ENCODE measurements at regions not wholly inside any gene's neighbourhood (a gene's known extent, or its start where the extent isn't known, plus 50 kb on each side); places are given as distances from the start of the nearest gene placed in this dataset.

DNA sequence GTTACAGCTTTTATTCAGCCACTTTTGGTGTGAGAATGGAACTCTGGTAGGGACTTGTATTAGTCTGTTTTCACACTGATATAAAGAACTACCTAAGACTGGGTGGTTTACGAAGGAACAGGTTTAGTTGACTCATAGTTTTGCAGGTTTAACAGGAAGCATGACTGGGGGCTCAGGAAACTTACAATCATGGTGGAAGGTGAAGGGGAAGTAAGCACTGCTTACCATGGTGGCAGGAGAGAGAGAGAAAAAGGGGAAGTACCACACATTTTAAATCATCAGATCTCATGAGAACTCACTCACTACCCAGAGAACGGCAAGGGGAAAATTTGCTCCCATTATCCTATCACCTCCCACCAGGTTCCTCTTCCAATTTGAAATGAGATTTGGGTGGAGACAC, 942.2 kb downstream of the PCDH17 start:
- DNase-seq (ENCODE audit: low spot score) (no peak), ATAC-seq (no peak), FAIRE-seq (no peak)
- Histone ChIP-seq H2AFZ (ENCODE audit: low read length) (no peak overlapping the region), H3K27ac (ENCODE audit: extremely low read length, insufficient read depth, low read length) (no peak overlapping the region), H3K9ac (ENCODE audit: insufficient read depth, low read depth, low read length) (no peak overlapping the region), H3K36me3 (replicated peaks in 1 of 2; ENCODE audit: control insufficient read depth in 1 of 2, insufficient read depth in 2 of 2, low read length in 2 of 2) (no peaks in the 10 kb centered on the region), H3K4me3 (replicated peaks in 1 of 3; ENCODE audit: insufficient read depth in 1 of 3, low read depth in 2 of 3, low read length in 3 of 3) (no peak overlapping the region), H3K4me2 (ENCODE audit: low read depth, low read length) (no peak overlapping the region), H3K79me2 (ENCODE audit: insufficient read depth, low read length) (no peaks in the 10 kb centered on the region), H3K9me3 (ENCODE audit: low read length) (peaks cover 86% of the 10 kb centered on the region), H4K20me1 (ENCODE audit: insufficient read depth, low read length) (no peaks in the 10 kb centered on the region), H3K4me1 (ENCODE audit: insufficient read depth, low read length) (no peaks in the 10 kb centered on the region), H3K27me3 (ENCODE audit: control insufficient read depth in 1 of 2, insufficient read depth in 2 of 2, low read length in 2 of 2) (no peaks in the 10 kb centered on the region)
- intact Hi-C loops (cut with micrococcal nuclease; ENCODE audit: unreplicated experiment) (no loop called here), in situ Hi-C loops (cut with HindIII; ENCODE audit: extremely low pct_ligation_motif_present, low pct_unique_long_range_greater_than_20kb) (no loop called here)
- 21% methylated on average over 2 of the region's 2 CpGs for WGBS (ENCODE audit: low lambda C conversion rate)
- BruUV-seq (replicated peaks) = no TSS peak
- ChIA-PET POLR2A (no interaction called here), CTCF (ENCODE audit: low intra/inter-chr PET ratio, low total read pairs) (no interaction called here)
- no peak for TF ChIP-seq ZNF562 (CRISPR knock-in tag; IDR thresholded peaks at IDR 0.05; ENCODE audit: borderline replicate concordance)
- TF ChIP-seq, protein P1, sequence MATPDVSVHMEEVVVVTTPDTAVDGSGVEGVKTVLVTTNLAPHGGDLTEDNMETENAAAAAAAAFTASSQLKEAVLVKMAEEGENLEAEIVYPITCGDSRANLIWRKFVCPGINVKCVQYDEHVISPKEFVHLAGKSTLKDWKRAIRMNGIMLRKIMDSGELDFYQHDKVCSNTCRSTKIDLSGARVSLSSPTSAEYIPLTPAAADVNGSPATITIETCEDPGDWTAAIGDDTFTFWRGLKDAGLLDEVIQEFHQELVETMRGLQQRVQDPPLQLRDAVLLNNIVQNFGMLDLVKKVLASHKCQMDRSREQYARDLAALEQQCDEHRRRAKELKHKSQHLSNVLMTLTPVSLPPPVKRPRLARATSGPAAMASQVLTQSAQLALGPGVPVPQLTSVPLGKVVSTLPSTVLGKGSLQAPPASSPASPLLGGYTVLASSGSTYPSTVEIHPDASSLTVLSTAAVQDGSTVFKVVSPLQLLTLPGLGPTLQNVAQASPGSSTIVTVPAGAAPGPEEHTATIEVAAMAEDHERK (CRISPR knock-in tag; IDR thresholded peaks at IDR 0.05; ENCODE audit: low read depth) = no peak
- TF ChIP-seq, protein P2, sequence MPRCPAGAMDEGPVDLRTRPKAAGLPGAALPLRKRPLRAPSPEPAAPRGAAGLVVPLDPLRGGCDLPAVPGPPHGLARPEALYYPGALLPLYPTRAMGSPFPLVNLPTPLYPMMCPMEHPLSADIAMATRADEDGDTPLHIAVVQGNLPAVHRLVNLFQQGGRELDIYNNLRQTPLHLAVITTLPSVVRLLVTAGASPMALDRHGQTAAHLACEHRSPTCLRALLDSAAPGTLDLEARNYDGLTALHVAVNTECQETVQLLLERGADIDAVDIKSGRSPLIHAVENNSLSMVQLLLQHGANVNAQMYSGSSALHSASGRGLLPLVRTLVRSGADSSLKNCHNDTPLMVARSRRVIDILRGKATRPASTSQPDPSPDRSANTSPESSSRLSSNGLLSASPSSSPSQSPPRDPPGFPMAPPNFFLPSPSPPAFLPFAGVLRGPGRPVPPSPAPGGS (CRISPR knock-in tag; IDR thresholded peaks at IDR 0.05) = no peak
- TF ChIP-seq ZNF430 (CRISPR knock-in tag; IDR thresholded peaks at IDR 0.05) = no peak
- TF ChIP-seq ZBTB20 (CRISPR knock-in tag; IDR thresholded peaks at IDR 0.05; ENCODE audit: borderline replicate concordance, low read depth) = no peak
- TF ChIP-seq KDM5B (CRISPR knock-in tag; IDR thresholded peaks at IDR 0.05; ENCODE audit: borderline replicate concordance) = no peak
- TF ChIP-seq RAD51 (IDR thresholded peaks at IDR 0.05; ENCODE audit: borderline replicate concordance) = no peak
- TF ChIP-seq HNF4G (IDR thresholded peaks at IDR 0.05; ENCODE audit: borderline replicate concordance, low read depth, low read length) = no peak
- no peak for TF ChIP-seq HNF4G (CRISPR knock-in tag; IDR thresholded peaks at IDR 0.05; ENCODE audit: borderline replicate concordance, low read depth)
- no peak for TF ChIP-seq TCF12 (IDR thresholded peaks at IDR 0.05)
- no peak for TF ChIP-seq TCF12 (CRISPR knock-in tag; IDR thresholded peaks at IDR 0.05)
- no peak for TF ChIP-seq AGO1 (IDR thresholded peaks at IDR 0.05; ENCODE audit: low read depth, low read length, poor library complexity, severe bottlenecking)
- no peak for TF ChIP-seq MEIS1 (CRISPR knock-in tag; IDR thresholded peaks at IDR 0.05; ENCODE audit: borderline replicate concordance)
- TF ChIP-seq SUZ12 (IDR thresholded peaks at IDR 0.05; ENCODE audit: low read depth, low read length) = no peak
- no peak for TF ChIP-seq ZNF24 (IDR thresholded peaks at IDR 0.05)

Measured in HepG2 (cell line).